PC-3 (cell line): ENCODE measurements at regions not wholly inside any gene's neighbourhood (a gene's known extent, or its start where the extent isn't known, plus 50 kb on each side); places are given as distances from the start of the nearest gene placed in this dataset.

Experiments
- ATAC-seq: fragments of 200-7000 bp; cut with Tn5 transposase; 2 replicates; pipeline ENCODE4 v1.9.1; 2020; ENCODE audit warnings: mild to moderate bottlenecking, moderate library complexity
- BruUV-seq: library from RNA; stranded (reverse); fragments of 400-500 nt; replicated peaks from 2 replicates; lab custom pipeline; 2021; lab: Mats Ljungman, UMichigan
- CTCF ChIA-PET: fragments of 300-600 bp; sonication (Branson Sonifier 250); formaldehyde crosslinking; loops from one replicate; lab custom pipeline; 2022; ENCODE audit warnings: antibody characterized with exemption; lab: Charles Lee
- POLR2A ChIA-PET: fragments of 300-600 bp; sonication (Branson Sonifier 250); formaldehyde crosslinking; loops from one replicate; lab custom pipeline; 2022; ENCODE audit warnings: antibody characterized with exemption; ENCODE audit not compliant: unreplicated experiment; lab: Charles Lee
- DNase-seq: peaks from one replicate; pipeline ENCODE4 v3.0.0-alpha.2; 2015
- H2AFZ ChIP-seq: fragments of 300-600 bp; sonication (generic); 2 replicates; pipeline ENCODE4 v1.6.0; 2016; ENCODE audit warnings: antibody characterized with exemption, low read length
- H3F3A ChIP-seq: fragments of 300-600 bp; sonication (generic); one replicate; pipeline ENCODE4 v1.6.0; 2017; ENCODE audit warnings: antibody characterized with exemption, low read length, control low read depth, mild to moderate bottlenecking; ENCODE audit not compliant: unreplicated experiment
- H3K27ac ChIP-seq: fragments of 300-600 bp; sonication (generic); 2 replicates; pipeline ENCODE4 v1.5.1; 2016; ENCODE audit warnings: mild to moderate bottlenecking, low read length
- H3K27me3 ChIP-seq: fragments of 300-600 bp; sonication (generic); 2 replicates; pipeline ENCODE4 v1.6.1; 2016; ENCODE audit warnings: low read length, mixed read lengths
- H3K36me3 ChIP-seq: fragments of 300-600 bp; sonication (generic); 2 replicates; pipeline ENCODE4 v1.6.1; 2016; ENCODE audit warnings: low read depth, mixed run types, low read length, mixed read lengths
- H3K4me1 ChIP-seq: fragments of 300-600 bp; sonication (generic); 2 replicates; pipeline ENCODE4 v1.5.1; 2016; ENCODE audit warnings: low read length; ENCODE audit not compliant: insufficient read depth
- H3K4me2 ChIP-seq: fragments of 300-600 bp; sonication (generic); 2 replicates; pipeline ENCODE4 v1.6.0; 2016; ENCODE audit warnings: low read length
- H3K4me3 ChIP-seq: fragments of 300-600 bp; sonication (generic); 2 replicates; pipeline ENCODE4 v1.5.1; 2016; ENCODE audit warnings: mild to moderate bottlenecking, low read length, mixed read lengths
- H3K79me2 ChIP-seq: fragments of 300-600 bp; sonication (generic); 2 replicates; pipeline ENCODE4 v1.6.1; 2017; ENCODE audit warnings: low read length, mixed read lengths
- H3K9ac ChIP-seq: fragments of 300-600 bp; sonication (generic); 2 replicates; pipeline ENCODE4 v1.6.0; 2016; ENCODE audit warnings: mild to moderate bottlenecking, low read length
- H3K9me2 ChIP-seq: fragments of 300-600 bp; sonication (generic); replicated peaks from 2 replicates; pipeline ENCODE4 v1.6.1; 2016; ENCODE audit warnings: mixed run types, low read length, mixed read lengths
- H3K9me3 ChIP-seq: fragments of 300-600 bp; sonication (generic); 2 replicates; pipeline ENCODE4 v1.6.1; 2016; ENCODE audit warnings: low read length, mixed read lengths
- H4K20me1 ChIP-seq: fragments of 300-600 bp; sonication (generic); 2 replicates; pipeline ENCODE4 v1.6.1; 2016; ENCODE audit warnings: low read length, mixed read lengths
- EZH2 ChIP-seq: fragments of 300-600 bp; sonication (generic); IDR thresholded peaks from one replicate; pipeline ENCODE4 v1.6.1; 2017; ENCODE audit warnings: antibody characterized with exemption, mild to moderate bottlenecking, low read length; ENCODE audit not compliant: unreplicated experiment
- EZH2phosphoT487 ChIP-seq: fragments of 300-600 bp; sonication (generic); IDR thresholded peaks from 2 replicates; pipeline ENCODE4 v1.6.1; 2018; ENCODE audit warnings: mild to moderate bottlenecking, antibody characterized with exemption, low read length, borderline replicate concordance
- intact Hi-C: fragments of 100-400 bp; cut with micrococcal nuclease; formaldehyde crosslinking; loops from 2 replicates; pipeline ENCODE4 v1.9.0; 2023
- TF ChIP-seq, protein P1 (sequence below): fragments of 300-600 bp; sonication (generic); conservative IDR thresholded peaks from 2 replicates; pipeline ENCODE4 v1.5.1; 2017; ENCODE audit warnings: antibody characterized with exemption, low read depth, mild to moderate bottlenecking, low read length

- TF ChIP-seq EZH2 (no peak), EZH2phosphoT487 (no peak)
- TF ChIP-seq, protein P1, sequence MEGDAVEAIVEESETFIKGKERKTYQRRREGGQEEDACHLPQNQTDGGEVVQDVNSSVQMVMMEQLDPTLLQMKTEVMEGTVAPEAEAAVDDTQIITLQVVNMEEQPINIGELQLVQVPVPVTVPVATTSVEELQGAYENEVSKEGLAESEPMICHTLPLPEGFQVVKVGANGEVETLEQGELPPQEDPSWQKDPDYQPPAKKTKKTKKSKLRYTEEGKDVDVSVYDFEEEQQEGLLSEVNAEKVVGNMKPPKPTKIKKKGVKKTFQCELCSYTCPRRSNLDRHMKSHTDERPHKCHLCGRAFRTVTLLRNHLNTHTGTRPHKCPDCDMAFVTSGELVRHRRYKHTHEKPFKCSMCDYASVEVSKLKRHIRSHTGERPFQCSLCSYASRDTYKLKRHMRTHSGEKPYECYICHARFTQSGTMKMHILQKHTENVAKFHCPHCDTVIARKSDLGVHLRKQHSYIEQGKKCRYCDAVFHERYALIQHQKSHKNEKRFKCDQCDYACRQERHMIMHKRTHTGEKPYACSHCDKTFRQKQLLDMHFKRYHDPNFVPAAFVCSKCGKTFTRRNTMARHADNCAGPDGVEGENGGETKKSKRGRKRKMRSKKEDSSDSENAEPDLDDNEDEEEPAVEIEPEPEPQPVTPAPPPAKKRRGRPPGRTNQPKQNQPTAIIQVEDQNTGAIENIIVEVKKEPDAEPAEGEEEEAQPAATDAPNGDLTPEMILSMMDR = no peak
- Histone ChIP-seq H3K4me2 (no peak overlapping the region), H3K4me1 (peaks cover 10% of the 10 kb centered on the region), H4K20me1 (no peaks in the 10 kb centered on the region), H2AFZ (no peak overlapping the region), H3K36me3 (no peaks in the 10 kb centered on the region), H3F3A (peaks cover 4% of the 10 kb centered on the region), H3K9me3 (no peaks in the 10 kb centered on the region), H3K9ac (no peak overlapping the region), H3K4me3 (no peak overlapping the region), H3K9me2 (no peaks in the 10 kb centered on the region), H3K27me3 (no peaks in the 10 kb centered on the region), H3K79me2 (no peaks in the 10 kb centered on the region), H3K27ac (no peak overlapping the region)
- intact Hi-C loops = no loop called here
- no peak for DNase-seq
- BruUV-seq = no TSS peak
- no peak for ATAC-seq
- CTCF ChIA-PET = no interaction called here
- POLR2A ChIA-PET = no interaction called here
These were observed 63.4 kb upstream of the BTN3A2 start for GRCh38 chr6:26301638-26302037.

DNA sequence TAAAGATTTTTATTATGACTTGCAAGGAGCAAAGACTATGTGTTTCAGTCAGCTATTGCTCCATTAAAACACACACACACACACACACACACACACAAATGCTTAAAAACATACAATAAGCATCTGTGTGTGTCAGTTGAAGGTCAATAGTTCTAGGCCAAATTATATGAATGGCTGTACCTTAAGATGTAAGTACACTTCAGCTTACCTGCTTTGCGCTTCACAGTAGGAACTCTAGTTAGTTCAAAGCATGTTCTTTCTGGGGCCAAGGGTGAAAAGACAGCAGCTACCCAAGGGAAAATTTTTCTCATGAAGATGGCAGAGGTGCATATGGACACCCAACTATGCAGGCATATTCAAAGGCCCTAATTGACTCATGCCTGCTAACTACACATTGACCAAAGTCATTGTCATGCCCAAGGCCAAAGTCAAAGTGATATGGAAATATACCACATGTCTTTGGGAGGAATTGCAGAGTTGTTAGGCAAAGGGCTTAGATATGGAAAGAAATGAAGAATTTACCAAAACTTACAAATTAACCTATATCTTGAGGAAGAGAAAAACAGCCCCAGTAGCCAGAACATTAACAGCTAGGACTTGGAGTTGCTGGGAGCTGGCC is 61.9 kb upstream of the BTN3A2 start:
- no peak for TF ChIP-seq EZH2phosphoT487
- no peak overlapping the region for H3K27ac ChIP-seq
- no peak overlapping the region for H2AFZ ChIP-seq
- H3K4me2 ChIP-seq = no peak overlapping the region
- DNase-seq (no peak), ATAC-seq (no peak)
- peaks cover 7% of the 10 kb centered on the region for H3K4me1 ChIP-seq
- no peaks in the 10 kb centered on the region for H3K36me3 ChIP-seq
- no peaks in the 10 kb centered on the region for H3K79me2 ChIP-seq
- H3K9me3 ChIP-seq = no peaks in the 10 kb centered on the region
- no peak overlapping the region for H3K9ac ChIP-seq
- ChIA-PET POLR2A (no interaction called here), CTCF (no interaction called here)
- BruUV-seq = no TSS peak
- H4K20me1 ChIP-seq = no peaks in the 10 kb centered on the region
- H3K4me3 ChIP-seq = no peak overlapping the region
- intact Hi-C loops = no loop called here
- H3K9me2 ChIP-seq = no peaks in the 10 kb centered on the region
- H3K27me3 ChIP-seq = no peaks in the 10 kb centered on the region
- no peaks in the 10 kb centered on the region for H3F3A ChIP-seq

DNA sequence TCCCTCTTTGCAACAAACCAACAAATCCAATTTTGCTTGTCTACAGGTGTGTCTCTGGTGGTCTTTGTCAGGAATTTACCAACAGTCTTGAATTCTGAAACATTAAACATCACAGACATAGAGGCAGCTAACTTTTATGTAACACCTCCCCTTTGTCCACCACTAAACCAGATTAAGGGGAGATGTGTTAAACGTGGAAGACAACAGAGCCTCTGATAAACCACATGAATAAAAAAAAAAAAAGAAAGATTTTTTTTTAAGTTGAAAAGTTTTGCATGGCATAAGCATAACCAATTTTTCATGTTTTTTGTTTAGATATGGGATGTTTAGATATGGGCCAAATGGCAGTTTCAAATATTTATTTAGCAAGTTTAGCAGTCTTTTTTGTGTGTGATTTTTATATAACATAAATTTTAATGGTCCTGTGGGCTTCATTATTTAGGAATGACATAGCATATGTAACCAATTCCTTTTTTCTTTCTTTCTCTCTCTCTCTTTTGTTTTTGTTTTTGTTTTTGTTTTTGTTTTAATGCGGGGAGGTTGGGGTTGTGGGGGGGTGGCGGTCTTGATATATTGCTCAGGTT is 60.7 kb upstream of the BTN3A2 start:
- Histone ChIP-seq H3K27me3 (no peaks in the 10 kb centered on the region), H3K27ac (no peak overlapping the region), H3F3A (no peaks in the 10 kb centered on the region), H3K9me3 (no peaks in the 10 kb centered on the region), H3K9me2 (no peaks in the 10 kb centered on the region), H3K4me2 (no peak overlapping the region), H3K36me3 (no peaks in the 10 kb centered on the region), H2AFZ (no peak overlapping the region), H3K9ac (no peak overlapping the region), H4K20me1 (no peaks in the 10 kb centered on the region), H3K4me3 (no peak overlapping the region), H3K79me2 (no peaks in the 10 kb centered on the region), H3K4me1 (peaks cover 12% of the 10 kb centered on the region)
- CTCF ChIA-PET = no interaction called here
- BruUV-seq = no TSS peak
- intact Hi-C loops = no loop called here
- ATAC-seq (no peak), DNase-seq (no peak)
- TF ChIP-seq EZH2 (no peak), EZH2phosphoT487 (no peak)
- TF ChIP-seq, protein P1 = no peak
- POLR2A ChIA-PET = no interaction called here
